Daoy (cell line): ENCODE measurements at regions not wholly inside any gene's neighbourhood (a gene's known extent, or its start where the extent isn't known, plus 50 kb on each side); places are given as distances from the start of the nearest gene placed in this dataset.

Source experiments
- DNase-seq: peaks from one replicate; pipeline ENCODE4 v3.0.0-alpha.2; 2015; ENCODE audit warnings: low read depth

DNA sequence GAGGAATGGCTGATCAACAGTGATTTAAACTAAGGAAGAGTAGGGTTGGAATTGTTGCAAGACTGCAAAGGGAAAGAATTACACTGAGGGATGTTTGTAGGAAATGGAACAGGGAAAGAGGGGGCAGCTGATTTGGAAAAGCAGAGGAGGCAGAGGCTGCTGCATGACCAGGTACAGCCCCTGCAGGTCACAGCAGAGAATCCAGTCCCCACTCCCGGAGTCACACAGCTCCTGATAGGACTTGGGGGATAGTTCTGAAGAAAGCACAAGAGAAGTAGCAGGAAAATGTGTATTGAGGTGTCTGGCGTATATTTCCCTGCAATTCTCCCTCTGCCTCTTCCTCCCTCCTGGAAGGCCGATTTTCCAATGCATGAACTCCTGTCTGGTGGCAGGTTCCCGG, 92.5 kb upstream of the PDE10A start:
- DNase-seq = no peak

DNA sequence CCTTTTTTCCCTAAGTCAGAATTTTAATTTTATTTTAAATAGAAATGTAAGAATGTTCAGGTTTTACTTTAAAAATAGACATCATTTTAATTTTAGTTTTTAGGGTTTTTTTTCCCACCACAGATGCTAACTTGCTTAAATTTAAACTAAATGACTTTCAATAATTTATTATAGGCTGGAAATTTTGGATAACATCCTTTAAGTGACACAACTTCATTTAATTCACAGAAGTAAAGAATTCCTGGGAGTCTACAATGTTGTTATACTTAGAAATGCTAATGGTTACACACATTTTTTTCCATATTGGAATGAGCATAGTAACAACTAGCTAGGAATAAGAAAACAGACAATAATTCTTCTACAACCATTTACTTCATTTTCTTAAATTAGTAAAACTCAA, 90.5 kb upstream of the PDE10A start:
- no peak for DNase-seq

DNA sequence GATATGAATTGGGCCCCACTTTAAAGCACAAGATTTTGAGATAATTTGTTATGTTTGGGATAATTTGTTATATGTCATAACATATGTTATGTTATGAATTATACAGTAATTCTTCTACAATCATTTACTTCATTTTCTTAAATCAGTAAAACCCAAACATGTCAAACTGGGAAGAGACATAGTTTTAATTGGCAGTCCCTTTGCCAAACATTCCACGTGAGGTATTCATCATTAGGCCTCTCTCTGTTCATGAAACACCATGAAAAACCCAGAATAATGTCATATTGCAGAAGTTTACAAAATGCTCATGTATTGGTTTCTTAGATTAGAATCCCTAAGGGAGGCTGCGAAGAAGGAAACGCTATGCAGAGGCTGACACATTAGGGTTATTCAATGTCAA, 89.4 kb upstream of the PDE10A start:
- DNase-seq = no peak

- DNase-seq = no peak
These were observed 88.4 kb upstream of the PDE10A start for GRCh38 chr6:165751486-165751885.

DNA sequence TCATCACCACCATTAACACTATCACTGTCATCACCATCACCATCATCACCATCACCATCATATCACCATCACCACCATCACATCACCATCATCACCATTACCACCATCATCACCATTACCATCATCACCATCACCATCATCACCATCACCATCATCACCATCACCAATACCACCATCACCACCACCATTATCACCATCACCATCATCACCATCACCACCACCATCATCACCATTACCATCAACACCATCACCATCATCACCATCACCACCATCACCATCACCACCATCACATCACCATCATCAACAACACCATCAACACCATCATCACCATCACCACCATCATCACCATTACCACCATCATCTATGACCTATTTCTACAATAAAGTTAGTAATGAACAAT, 86.1 kb upstream of the PDE10A start:
- DNase-seq = no peak

DNA sequence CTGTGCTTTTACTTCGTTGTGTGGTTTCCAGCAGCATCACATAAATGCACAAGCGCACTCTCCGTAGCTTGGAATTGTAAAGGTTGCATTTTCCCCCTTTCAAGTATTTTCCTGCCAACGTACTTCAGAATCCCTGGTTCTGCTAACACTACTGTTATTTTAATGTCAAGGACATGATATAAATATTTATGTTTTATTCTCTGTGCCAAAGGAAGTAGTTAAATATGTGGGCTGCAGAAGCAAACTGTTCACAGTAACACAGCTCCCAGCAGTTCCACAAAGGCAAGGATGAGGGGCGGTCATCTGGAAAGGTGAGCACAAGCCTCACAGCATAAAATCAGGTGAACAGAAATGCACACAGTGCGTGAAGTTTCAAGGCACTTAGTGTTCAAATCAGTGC, 85.3 kb upstream of the PDE10A start:
- DNase-seq = no peak

- DNase-seq = no peak
These were observed 84.9 kb upstream of the PDE10A start for GRCh38 chr6:165747963-165748362.

DNA sequence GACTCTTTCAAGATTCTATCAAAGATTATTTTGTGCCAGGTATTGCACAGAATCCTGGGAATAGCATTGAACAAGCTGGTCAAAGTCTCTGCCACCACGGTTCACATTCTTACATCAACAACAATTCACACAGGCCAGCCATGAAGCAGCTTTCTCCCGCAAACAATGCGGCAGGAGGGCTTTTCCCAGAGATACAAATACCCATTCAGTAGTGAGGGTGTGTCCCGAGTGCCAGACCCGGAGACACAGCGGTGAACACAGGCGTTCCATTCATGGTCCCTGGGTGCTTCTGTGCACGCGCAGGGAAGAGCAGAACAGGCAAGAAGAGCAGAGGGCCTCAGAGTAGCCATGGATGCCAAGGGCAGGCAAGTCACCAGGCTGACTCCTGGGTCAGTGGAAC, 83.3 kb upstream of the PDE10A start:
- no peak for DNase-seq

GRCh38 chr6:165745492-165745891, 82.5 kb upstream of the PDE10A start:
- DNase-seq = no peak

- no peak for DNase-seq
These were observed 81.7 kb upstream of the PDE10A start for GRCh38 chr6:165744555-165745228.

DNA sequence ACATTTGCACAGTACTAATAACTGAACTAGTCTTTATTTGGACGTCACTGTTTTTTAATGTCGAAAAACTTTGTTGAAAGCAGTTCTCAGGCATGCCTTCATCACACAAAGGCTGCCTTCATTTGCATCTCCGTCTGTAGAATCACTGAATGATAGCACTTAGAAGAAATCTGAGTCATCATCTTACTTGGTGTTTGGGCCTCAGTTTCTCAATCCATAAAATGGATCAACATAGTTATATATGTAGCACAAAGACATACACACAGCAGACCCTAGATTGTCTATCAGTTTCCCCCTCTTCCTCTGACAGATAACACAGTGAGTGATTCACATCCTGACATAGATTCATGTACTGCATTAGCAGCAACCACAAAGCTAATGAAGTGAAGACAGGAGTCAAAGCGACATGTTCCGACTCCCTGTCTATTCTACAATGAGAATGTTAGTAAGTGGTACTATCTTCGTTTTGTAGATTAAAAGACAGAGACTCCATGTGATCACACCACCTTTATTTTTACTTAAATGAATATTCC, 80.4 kb upstream of the PDE10A start:
- DNase-seq = no peak

DNA sequence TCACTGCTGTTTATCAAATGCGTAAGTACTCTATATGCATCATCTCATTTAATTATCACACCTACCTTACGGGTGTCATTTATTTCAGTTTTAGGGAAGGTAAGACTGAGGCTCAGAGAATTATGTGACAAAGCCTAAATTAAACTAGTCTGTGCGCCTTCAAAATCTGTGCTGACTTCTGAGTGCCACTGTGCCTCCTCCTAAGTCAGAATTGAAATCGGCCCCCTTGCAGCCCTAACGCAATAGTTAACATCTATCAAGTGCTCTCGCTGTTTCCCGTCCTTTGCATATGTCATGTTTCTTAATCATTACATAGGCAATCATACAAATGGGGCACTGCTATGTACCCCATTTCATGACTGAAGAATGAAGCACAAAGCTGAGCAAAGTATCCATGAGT, 79.0 kb upstream of the PDE10A start:
- no peak for DNase-seq

GRCh38 chr6:165737396-165737795, 74.4 kb upstream of the PDE10A start:
- DNase-seq = no peak

GRCh38 chr6:165735065-165735464, 72.0 kb upstream of the PDE10A start:
- DNase-seq = no peak

DNA sequence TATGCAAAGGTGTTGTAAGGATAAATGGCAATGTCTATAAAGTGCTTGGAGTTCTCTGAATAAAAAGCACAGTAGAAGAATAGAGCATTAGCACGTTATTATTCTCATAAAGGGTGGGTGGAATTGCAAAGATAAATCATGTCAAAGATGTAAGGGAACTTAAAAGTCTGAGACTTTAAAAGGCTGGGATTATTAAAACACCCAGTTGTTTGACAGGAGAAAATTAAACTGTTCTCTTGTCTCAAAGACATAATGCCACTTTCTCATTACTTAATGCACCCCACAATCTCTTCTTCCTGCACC, 70.4 kb upstream of the PDE10A start:
- no peak for DNase-seq

DNA sequence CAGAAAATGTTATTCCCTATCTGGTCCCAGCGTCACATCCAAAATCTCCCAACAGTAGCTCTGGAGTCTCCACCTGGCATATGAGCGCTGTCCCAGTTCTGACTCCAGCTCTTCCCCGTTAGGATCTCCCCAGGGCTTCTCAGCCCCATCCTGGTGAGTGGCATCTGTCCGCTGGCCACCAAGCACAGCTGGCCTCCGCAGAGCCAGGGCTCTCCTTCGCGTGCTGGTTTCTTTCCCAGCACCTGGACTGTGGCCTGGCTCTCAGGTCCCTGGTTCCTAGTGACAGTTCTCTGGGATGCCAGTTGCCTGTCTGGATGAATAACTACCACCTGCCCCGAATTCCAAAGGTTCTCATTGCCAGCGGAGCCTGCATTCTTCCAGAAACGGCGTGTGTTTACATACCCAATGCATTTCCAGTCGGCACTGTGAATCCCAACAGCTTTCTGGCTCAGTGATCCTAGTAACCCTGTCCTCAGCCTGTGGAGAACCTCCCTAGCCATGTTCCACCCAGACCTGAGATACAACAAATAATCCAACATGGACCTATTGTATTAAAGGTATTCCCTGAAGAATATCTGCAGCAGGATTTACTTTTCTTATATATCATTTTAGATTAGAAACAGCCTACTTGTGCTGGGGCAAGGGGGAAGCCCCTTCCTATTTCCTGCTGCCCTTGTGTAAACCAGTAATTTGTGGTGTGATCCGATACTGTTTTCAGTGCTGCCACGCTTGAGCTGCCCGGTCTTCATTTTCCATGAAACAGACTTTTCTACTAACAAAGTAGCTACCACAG, 69.9 kb upstream of the PDE10A start:
- DNase-seq = no peak

DNA sequence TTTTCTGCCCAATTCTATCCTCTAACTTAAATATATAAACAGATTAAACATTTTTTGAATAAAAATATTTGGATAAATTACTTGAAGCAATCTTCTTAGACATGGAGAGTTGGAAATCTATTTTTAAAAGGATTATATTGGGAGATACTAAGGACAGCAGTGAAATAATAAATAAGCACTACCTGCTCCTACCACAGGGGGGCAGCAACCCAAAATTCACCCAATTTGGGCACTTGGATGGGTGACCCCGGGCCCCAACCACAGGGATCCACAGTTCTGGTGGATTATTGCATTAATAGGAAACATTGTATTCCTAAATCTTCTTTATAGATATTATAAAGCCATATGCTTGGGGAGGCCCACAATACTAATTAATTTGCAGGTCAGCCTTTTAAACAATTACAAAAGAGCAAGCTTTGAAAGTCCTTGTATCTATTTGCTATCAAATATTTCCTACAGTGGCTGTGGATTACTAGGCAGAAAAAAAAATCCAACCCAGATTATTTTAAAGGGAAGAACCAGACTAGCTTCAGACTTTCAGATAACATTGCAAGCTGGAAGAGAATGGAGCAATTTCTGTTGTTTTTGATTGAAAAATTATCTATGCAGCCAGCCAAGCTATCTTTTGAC, 66.4 kb upstream of the PDE10A start:
- DNase-seq = no peak

DNA sequence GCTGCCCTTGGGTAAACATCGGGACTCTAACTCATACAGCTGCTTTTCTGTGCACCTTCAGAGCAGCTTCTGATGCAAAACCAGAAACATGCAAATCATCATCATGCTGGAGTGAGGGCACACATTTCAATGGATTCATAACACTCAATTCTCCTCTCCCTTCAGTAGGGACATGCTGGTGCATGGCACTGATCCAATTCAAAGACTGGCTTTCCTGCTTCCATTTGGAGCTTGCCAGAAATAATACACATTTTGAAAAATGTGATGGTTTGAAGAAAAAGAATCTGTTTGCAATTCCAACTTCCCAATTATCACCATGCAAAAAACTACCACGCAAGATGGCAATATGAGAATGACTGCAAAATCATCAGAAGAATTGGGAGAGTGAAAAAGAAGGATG, 65.2 kb upstream of the PDE10A start:
- no peak for DNase-seq

DNA sequence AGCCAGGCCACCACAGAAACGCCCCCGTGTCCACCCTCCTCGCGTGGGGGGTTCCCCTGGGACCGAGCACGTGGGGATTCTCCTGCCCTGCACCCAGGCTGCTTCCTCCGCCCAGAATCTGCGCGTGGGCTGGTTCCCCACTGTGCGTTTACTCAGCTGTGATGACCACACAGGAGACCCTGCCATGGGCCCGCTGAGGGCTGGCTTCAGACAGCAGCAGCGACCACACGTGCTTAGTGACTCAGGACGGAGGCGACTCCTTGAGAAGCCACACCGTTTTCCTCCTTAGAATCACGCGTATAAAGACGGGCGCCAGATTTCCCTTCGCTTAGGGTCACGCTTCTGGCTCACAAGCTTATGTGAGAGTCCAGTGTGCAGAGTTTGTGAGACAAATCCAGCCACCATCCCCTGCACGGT, 63.9 kb upstream of the PDE10A start:
- DNase-seq = peak; percentile 16

GRCh38 chr6:165726290-165726875, 63.3 kb upstream of the PDE10A start:
- DNase-seq = no peak

DNA sequence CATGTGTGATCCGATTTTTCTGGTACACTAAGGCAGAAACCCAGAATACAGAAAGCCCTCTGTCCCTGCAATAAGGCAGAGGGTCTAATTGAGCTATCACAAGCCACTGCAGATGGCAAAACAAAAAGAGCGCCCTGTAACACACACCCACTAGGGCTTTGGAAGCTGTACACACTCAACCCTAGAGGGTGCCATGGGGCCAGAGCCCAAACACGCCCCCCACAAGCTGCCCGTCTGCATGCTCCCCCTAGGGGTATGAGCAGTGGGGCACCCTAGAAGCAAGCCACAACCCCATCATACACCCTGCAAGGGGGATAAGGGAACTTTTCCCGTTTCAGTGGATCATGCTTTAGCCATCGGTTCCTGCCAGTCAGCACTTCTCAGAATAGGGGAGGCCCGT, 62.2 kb upstream of the PDE10A start:
- DNase-seq = no peak

GRCh38 chr6:165723326-165723725, 60.3 kb upstream of the PDE10A start:
- DNase-seq = no peak

DNA sequence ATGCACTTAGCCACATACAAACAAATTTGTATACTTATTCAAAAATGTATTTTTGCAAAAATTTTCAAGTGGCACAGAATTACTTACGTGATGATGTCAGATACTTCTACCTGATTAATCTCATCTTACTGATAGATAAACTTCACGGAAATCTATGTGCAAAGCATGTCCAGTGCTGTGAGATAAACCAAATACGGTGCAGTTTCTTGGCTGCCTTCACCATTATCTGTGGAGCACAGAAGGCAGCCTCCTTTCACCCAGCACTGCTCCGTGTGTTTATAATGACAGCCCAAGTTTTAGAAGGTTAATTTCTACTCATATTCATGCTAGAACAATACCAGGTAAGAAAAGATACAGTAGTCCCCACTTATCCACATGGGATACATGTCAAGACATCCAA, 59.0 kb upstream of the PDE10A start:
- no peak for DNase-seq
